GM19438 (cell line): ENCODE measurements at regions not wholly inside any gene's neighbourhood (a gene's known extent, or its start where the extent isn't known, plus 50 kb on each side); places are given as distances from the start of the nearest gene placed in this dataset.
"Not testable (repeated sequence)": the region's sequence is repeated elsewhere in the genome, so short reads cannot be mapped to it uniquely, and the experiment has no call there.

Source experiments
- ATAC-seq: cut with Tn5 transposase; IDR thresholded peaks from one replicate; pipeline ENCODE4 v1.9.1; 2021; ENCODE audit warnings: low read depth; ENCODE audit not compliant: unreplicated experiment

DNA sequence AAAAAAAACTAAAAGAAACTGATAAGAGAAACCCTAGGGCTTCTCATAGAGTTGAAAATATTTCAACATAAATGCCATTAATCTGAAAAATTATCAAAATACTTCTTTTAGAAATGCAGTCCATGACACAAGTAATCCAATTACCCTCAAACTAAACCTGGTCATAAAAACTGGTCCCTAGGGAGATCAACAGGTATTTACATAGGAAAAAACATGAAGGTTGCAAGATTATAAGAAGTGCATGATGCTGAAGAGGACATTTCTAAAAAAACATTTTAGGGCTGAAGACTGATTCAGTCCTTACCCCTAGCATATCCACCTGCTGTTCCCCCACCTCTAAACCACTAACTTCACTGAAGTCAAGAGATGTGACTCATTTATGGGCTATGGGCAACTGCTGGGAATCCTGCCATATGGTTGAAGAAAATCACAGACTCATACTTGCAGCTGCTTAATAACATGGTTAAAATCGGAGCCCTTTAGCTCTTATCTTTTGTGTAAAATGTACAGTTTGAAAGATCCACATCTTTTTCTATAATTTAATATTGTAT is 131.0 kb upstream of the RUNX1 start:
- ATAC-seq, result no peak

- ATAC-seq, result no peak
Measured at GRCh38 chr21:35178827-35179226, 129.7 kb upstream of the RUNX1 start.

- no peak for ATAC-seq
Measured at GRCh38 chr21:35178098-35178497, 129.0 kb upstream of the RUNX1 start.

DNA sequence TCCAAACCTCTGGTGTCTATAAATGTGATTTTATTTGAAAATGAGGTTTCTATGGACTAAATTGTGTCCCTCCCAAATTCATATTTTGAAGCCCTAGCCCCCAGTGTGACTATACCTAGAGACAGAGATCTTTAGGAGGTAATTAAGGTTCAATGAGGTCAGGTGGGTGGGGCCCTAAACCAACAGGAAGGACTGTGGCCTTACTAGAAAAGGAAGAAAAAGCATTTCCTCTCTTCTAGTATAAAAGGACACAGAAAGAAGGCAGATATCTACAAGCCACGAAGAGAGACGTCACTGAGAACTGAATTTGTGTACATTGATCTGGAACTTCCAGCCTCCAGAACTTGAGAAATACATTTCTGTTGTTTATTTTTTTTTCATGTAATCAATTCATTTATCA is 123.1 kb upstream of the RUNX1 start:
- ATAC-seq, result no peak

DNA sequence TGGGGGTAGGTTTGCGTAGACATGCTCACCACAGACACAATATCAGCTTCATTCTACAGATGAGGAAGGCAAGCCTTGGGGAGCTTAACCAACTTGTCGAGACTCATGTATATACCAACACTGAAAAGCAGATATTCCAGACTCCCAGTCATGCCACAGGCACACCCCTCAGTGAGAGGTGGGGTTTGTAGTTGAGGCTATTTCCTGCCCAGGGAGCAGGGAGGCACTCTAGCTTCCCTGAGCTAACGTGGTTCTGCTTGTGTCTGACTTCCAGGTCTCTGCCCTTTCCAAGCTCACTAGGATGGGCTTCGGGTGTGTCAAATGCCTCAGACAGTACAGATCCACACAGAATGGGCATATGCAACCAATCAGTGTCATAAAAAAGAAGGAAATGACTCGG is 122.3 kb upstream of the RUNX1 start:
- ATAC-seq, result no peak

DNA sequence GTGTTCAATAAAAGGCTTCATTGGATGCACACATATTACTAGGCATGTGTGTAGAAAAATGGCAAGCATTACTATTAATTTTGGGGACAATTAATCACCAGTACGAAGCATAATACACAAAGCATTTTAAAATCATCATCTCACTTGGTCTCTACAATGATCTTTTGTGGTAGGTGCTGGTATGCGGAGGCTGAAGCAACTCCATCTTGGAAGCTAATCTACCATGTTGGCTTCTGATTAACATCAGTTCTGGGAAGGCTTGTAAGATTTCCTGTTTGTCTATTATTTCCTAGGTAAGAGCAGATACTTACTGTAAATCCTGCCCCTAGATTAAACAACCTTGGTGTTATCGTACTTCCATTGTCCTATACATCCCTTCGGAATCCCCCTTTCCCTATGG is 121.7 kb upstream of the RUNX1 start:
- no peak for ATAC-seq

GRCh38 chr21:35170244-35170643 is 121.1 kb upstream of the RUNX1 start:
- no peak for ATAC-seq

DNA sequence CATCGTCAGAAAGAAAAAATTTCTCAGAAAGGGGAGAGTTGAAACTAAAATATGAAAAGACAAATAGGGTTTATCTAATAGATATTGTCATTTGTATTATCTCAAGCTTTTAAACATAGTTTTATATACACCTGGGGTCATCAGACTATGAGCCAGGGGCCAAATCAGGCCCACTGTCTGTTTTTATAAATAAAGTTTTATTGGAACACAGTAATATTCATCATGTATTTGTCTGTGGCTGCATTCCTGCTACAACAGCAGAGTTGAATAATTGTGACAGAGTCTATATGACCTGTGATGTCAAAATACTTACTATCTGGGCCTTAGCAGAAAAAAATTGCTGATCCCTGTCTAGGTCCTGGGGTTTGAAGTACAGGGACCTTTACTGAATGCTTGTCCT is 120.5 kb upstream of the RUNX1 start:
- no peak for ATAC-seq

DNA sequence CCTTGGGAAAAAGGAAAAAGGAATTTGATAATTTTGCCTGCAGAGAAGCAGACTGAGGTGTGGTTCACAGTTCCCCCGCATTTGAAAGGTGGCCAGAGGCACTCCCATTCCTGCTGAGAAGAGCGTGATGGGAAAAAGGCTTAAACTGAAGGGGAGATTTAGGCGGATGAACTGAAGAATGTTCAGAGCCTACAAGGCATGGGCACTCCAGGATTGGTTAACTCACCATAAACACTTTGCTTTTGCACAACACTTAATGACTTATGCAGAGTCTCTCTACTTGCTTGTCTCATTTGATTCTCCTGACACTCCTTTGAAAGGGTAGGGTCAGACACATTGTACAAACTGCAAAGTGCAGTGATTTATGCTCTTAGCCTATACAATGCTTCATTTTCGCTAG is 119.6 kb upstream of the RUNX1 start:
- ATAC-seq, result no peak

GRCh38 chr21:35164971-35165483 is 115.9 kb upstream of the RUNX1 start:
- ATAC-seq, result no peak

DNA sequence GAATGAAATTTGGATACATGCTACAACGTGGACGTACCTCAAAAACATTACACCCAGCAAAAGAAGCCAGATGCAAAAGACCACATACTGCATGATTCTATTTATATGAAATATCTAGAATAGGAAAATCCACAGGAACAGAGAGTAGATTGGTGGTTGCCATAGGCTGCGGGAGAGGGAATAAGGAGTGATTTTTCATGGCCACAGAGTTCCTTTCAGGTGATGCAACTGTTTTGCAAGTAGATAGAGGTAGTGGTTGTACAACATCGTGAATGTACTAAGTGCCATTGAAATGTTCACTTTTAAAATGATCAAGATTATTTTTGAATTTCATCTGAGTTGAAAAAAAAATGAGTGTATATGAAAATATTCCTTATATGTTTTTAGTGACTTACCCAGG is 115.3 kb upstream of the RUNX1 start:
- ATAC-seq, result no peak

GRCh38 chr21:35163411-35163810 is 114.3 kb upstream of the RUNX1 start:
- no peak for ATAC-seq

DNA sequence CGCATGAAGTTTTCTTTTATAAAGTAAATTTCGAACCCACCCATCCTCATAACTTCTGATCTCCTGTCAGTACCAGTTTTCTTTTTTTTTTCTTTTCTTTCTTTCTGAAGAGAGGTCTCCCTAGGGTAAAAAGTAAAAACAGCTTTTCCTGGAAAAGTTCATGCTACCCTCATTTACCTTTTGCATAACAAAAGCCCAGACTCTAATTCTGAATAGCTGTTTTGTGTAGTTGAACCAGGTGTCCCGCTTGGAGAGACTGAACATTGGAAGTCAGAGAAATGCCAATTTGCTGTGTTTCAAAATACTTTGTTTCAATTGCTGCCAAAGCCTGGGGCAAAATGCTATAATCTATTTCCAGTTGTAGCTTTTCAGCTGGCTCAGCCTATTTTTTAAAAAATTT is 113.7 kb upstream of the RUNX1 start:
- ATAC-seq, result no peak

DNA sequence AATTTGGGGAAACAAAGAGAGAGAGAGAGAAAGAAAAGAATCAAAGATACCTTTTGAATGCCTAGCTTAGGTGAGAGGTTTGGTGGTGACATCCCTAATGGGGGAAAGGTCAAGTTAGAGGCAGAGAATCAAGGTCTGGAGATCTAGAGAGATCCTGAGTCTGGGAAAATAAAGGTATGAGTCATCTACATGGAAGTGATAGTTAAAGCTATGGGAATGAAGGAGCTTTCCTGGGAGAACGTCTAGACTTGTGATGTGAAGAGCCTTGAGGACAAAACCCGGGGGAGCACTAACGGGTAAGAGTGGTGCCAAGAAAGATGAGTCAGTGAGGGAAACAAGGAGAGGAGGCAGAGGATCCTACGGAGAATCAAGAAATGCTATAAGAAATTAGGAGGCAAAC is 110.8 kb upstream of the RUNX1 start:
- no peak for ATAC-seq

DNA sequence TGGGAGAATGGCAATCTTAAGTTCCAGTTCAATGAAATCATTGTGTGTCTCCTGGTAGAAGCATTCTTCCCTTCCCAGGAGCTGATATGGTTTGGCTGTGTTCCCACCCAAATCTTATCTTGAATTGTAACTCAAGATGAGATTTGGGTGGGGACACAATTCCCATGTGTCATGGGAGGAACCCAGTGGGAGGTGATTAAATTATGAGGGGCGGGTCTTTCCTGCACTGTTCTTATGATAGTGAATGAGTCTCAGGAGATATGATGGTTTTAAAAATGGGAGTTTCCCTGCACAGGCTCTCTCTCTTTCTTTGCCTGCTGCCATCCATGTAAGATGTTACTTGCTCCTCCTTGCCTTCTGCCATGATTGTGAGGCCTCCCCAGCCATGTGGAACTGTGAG is 108.3 kb upstream of the RUNX1 start:
- not testable (repeated sequence) for ATAC-seq

DNA sequence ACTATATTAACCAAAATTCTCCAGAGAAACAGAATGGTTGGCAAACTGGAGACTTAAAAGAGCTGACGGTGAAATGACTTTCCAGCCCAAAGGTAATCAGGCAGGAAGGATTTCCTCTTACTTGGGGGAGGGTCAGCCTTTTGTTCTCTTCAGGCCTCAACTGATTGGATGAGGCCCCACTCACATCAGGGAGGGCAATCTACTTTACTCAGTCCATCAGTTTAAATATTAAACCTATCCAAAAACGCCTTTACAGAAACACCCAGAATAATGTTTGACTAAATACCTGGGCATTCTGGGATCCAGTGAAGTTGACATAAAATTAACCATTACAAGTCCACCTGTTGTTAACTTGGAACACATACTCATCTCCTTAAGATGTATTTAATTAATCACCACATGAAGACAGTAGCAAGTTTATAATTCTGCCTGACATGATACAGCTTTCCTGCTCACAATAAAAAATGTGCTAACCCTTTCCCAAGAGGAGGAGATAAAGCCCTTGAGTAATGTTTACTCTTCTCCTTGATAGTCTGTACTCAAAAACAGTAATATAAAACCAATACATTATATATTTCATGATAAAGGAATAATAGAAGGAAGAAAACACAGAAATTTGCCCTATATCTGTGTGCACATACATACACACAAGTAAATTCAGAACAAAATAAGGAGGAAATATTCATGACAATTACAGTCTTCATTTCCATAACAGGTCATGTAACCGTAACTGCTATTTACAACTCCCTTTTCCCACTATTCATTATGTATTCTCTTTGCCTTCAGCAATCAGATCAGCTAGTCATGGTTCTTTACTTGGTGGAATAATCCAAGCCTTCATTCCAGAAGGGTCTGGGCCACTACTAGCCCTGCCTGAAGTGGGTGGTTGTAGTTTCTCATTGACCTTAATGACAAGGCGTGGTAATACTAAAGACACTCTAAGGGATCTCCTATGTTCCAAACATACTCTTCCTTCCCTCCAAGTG is 107.5 kb upstream of the RUNX1 start:
- ATAC-seq, result no peak

GRCh38 chr21:35154788-35155187 is 105.7 kb upstream of the RUNX1 start:
- no peak for ATAC-seq

GRCh38 chr21:35153671-35154070 is 104.6 kb upstream of the RUNX1 start:
- ATAC-seq, result no peak

DNA sequence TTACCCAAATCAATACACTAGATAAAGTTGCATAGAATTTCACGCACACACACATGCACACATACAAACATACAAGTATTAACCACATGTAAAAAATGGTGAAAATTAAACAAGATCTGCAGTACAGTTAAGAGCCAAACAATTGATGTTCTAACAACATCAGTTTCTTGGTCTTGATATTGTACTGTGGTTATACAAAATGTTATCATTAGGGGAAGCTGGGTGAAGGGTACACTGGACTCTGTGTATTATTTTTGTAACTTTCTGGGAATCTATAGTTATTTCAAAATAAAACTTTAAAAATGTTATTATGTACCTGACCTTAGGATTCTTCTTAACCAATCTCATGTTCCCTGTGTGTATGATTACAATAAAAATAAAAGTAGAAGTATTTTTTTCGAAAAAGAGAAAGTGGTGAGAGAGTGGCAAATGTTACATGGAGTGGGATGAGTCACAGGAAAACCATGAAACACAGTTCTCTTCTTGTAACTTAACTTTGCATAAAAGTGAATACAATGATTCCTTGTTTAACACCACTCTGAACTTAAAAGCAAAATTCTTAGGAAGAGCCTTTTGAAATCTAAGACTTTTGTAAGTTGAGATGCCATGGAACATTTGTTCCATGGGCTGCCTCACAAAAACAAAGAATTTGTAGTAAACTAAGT is 101.6 kb upstream of the RUNX1 start:
- no peak for ATAC-seq

- ATAC-seq, result no peak
Measured at GRCh38 chr21:35149698-35150097, 100.6 kb upstream of the RUNX1 start.

DNA sequence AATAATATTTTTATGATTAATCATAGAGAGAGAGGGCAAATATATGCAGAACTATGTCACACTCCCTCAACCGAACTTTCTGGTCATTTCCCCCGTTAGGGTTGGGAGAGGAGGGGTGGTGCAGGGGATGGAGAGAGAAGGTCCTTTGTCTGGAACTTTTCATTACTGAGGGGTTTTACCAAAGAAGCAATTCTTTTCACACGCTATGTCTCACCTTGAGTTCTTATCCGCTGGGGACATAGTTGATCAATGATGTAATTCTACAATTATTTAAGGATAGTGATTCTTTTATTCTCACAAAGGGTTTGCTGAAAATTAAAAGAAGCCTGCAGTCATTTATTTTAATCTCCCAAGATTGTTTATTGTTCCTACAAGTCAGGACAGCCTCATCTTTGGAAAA is 98.3 kb upstream of the RUNX1 start:
- no peak for ATAC-seq
